ENCODE measurements at regions not wholly inside any gene's neighbourhood (a gene's known extent, or its start where the extent isn't known, plus 50 kb on each side); places are given as distances from the start of the nearest gene placed in this dataset.

DNA sequence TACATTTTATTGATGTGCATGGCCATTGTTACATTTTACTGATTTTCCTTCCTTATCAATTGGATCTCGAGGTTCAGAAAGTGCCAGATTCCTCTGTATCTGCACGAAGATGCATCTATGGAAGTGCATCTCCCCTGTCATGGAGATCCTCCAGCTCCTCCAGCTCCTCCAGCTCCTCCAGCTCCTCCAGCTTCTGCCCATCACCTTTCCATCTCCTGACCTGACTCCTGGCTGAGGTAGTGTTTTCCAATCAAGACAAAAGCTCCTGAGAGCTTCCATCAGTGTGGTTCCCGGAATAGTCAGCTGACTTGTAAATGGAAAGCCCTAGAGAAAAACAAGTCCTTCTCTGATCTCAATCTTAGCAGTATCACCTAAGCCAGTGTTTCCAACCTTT lies 90.8 kb upstream of the KLF6 start:
- no peak overlapping the region for H3K9ac ChIP-seq (replicated peaks; ENCODE audit: extremely low read depth, insufficient read depth, low read length)
- TF ChIP-seq, protein P1, sequence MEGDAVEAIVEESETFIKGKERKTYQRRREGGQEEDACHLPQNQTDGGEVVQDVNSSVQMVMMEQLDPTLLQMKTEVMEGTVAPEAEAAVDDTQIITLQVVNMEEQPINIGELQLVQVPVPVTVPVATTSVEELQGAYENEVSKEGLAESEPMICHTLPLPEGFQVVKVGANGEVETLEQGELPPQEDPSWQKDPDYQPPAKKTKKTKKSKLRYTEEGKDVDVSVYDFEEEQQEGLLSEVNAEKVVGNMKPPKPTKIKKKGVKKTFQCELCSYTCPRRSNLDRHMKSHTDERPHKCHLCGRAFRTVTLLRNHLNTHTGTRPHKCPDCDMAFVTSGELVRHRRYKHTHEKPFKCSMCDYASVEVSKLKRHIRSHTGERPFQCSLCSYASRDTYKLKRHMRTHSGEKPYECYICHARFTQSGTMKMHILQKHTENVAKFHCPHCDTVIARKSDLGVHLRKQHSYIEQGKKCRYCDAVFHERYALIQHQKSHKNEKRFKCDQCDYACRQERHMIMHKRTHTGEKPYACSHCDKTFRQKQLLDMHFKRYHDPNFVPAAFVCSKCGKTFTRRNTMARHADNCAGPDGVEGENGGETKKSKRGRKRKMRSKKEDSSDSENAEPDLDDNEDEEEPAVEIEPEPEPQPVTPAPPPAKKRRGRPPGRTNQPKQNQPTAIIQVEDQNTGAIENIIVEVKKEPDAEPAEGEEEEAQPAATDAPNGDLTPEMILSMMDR (IDR thresholded peaks at IDR 0.05; ENCODE audit: extremely low read depth in 1 of 2, insufficient read depth in 1 of 2, low read depth in 1 of 2, low read length in 2 of 2) = no peak
- TF ChIP-seq MYC (IDR thresholded peaks at IDR 0.05; ENCODE audit: low read depth, low read length) (no peak), GATA2 (IDR thresholded peaks at IDR 0.05; ENCODE audit: insufficient read depth, insufficient read length, low read depth, low read length) (no peak), FOS (IDR thresholded peaks at IDR 0.05; ENCODE audit: borderline replicate concordance, insufficient read depth, low read length) (no peak), EZH2 (IDR thresholded peaks at IDR 0.05; ENCODE audit: borderline replicate concordance, low read depth, low read length, severe bottlenecking) (no peak), JUN (IDR thresholded peaks at IDR 0.05; ENCODE audit: borderline replicate concordance, insufficient read depth, insufficient read length, low read depth) (no peak), POLR2A (IDR thresholded peaks at IDR 0.05; ENCODE audit: low read depth, low read length) (no peak), POLR2AphosphoS5 (IDR thresholded peaks at IDR 0.05; ENCODE audit: insufficient read depth, low read depth, low read length) (no peak)
- TF ChIP-seq, protein P2, sequence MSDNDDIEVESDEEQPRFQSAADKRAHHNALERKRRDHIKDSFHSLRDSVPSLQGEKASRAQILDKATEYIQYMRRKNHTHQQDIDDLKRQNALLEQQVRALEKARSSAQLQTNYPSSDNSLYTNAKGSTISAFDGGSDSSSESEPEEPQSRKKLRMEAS (IDR thresholded peaks at IDR 0.05; ENCODE audit: insufficient read depth, insufficient read length) = no peak
- no peaks in the 10 kb centered on the region for H4K20me1 ChIP-seq (replicated peaks; ENCODE audit: control insufficient read depth, extremely low read depth, insufficient read depth, low read length)
- CTCF ChIA-PET = no interaction called here
- peaks cover 13% of the 10 kb centered on the region for H3K4me1 ChIP-seq (ENCODE audit: control insufficient read depth, extremely low read depth, insufficient read depth, low read length)
- BruUV-seq (replicated peaks) = no TSS peak
- no peak for FAIRE-seq
- H3K4me3 ChIP-seq (replicated peaks in 1 of 3; ENCODE audit: insufficient read depth in 1 of 3, low read depth in 1 of 3, low read length in 3 of 3) = no peak overlapping the region
- H3K27ac ChIP-seq (ENCODE audit: insufficient read depth, low read depth, low read length) = no peak overlapping the region
- H3K9me1 ChIP-seq (replicated peaks; ENCODE audit: control insufficient read depth, extremely low read depth, insufficient read depth, low read length) = no peaks in the 10 kb centered on the region
- H3K4me2 ChIP-seq (ENCODE audit: insufficient read depth, low read length) = no peak overlapping the region
- intact Hi-C loops (cut with micrococcal nuclease) (no loop called here), dilution Hi-C loops (cut with MboI; ENCODE audit: extremely low pct_ligation_motif_present, low sequenced_read_pairs) (no loop called here)
- DNase-seq (ENCODE audit: low read depth, low spot score) = no peak
- H2AFZ ChIP-seq (ENCODE audit: low read depth, low read length) = no peak overlapping the region
- no peaks in the 10 kb centered on the region for H3K27me3 ChIP-seq (ENCODE audit: control insufficient read depth in 2 of 2, insufficient read depth in 2 of 2, low read length in 2 of 2)
- H3K36me3 ChIP-seq (ENCODE audit: control insufficient read depth in 2 of 2, extremely low read depth in 1 of 2, insufficient read depth in 2 of 2, low read length in 2 of 2) = no peaks in the 10 kb centered on the region
- POLR2A ChIA-PET = no interaction called here
- no peaks in the 10 kb centered on the region for H3K79me2 ChIP-seq (ENCODE audit: control insufficient read depth, insufficient read depth, low read length)
- H3K9me3 ChIP-seq (replicated peaks; ENCODE audit: control insufficient read depth, insufficient read depth, low read length) = no peaks in the 10 kb centered on the region
